Common myeloid progenitor, CD34-positive (primary cell): ENCODE measurements at regions not wholly inside any gene's neighbourhood (a gene's known extent, or its start where the extent isn't known, plus 50 kb on each side); places are given as distances from the start of the nearest gene placed in this dataset.

ENCODE experiments used
- CTCF ChIA-PET: fragments of 350-600 bp; sonication (Branson Sonifier 250); formaldehyde crosslinking; loops from one replicate; lab custom pipeline; 2021; ENCODE audit warnings: antibody characterized with exemption; lab: Charles Lee
- POLR2A ChIA-PET: fragments of 350-600 bp; sonication (Branson Sonifier 250); formaldehyde crosslinking; loops from one replicate; lab custom pipeline; 2021; ENCODE audit warnings: antibody characterized with exemption; lab: Charles Lee
- DNase-seq, 3 donors: peaks; one replicate each; pipeline versions ENCODE4 v3.0.0 to v3.0.0-alpha.2; 2013
- H3K27ac ChIP-seq, 2 experiments: 1 replicate in 1 of 2; 2 replicates in 1 of 2; pipeline ENCODE4 v1.7.0; 2013; ENCODE audit warnings: inconsistent platforms in 2 of 2, low read length in 2 of 2, mild to moderate bottlenecking in 2 of 2, low read depth in 1 of 2, moderate library complexity in 1 of 2; ENCODE audit not compliant: severe bottlenecking in 2 of 2, insufficient read depth in 1 of 2, poor library complexity in 1 of 2
- H3K27me3 ChIP-seq, 5 experiments: replicated peaks in 2 of 5; 1 replicate in 3 of 5; 2 replicates in 2 of 5; pipeline versions ENCODE4 v1.6.1 to v1.7.0; 2013; ENCODE audit warnings: low read length in 4 of 5, mild to moderate bottlenecking in 2 of 5, moderate library complexity in 2 of 5, inconsistent platforms in 1 of 5; ENCODE audit not compliant: insufficient read depth in 5 of 5, control insufficient read depth in 4 of 5
- H3K36me3 ChIP-seq, 4 experiments: 1 replicate in 2 of 4; 2 replicates in 2 of 4; pipeline versions ENCODE4 v1.6.1 to v1.7.0; 2013; ENCODE audit warnings: low read length in 3 of 4, control low read depth in 1 of 4, mild to moderate bottlenecking in 1 of 4; ENCODE audit not compliant: control insufficient read depth in 4 of 4, insufficient read depth in 4 of 4
- H3K4me1 ChIP-seq, 4 experiments: 1 replicate in 3 of 4; 2 replicates in 1 of 4; pipeline versions ENCODE4 v1.6.1 to v1.7.1; 2013; ENCODE audit warnings: low read length in 3 of 4, mild to moderate bottlenecking in 3 of 4, control low read depth in 1 of 4, inconsistent platforms in 1 of 4, moderate library complexity in 1 of 4; ENCODE audit not compliant: control insufficient read depth in 4 of 4, insufficient read depth in 4 of 4; ENCODE audit errors: control extremely low read depth in 1 of 4
- H3K4me3 ChIP-seq, 7 experiments: 1 replicate in 4 of 7; 2 replicates in 3 of 7; pipeline versions ENCODE4 v1.5.1 to v1.7.0; 2013; ENCODE audit warnings: mild to moderate bottlenecking in 7 of 7, low read length in 6 of 7, moderate library complexity in 6 of 7, inconsistent platforms in 2 of 7, low read depth in 2 of 7, control low read depth in 1 of 7; ENCODE audit not compliant: insufficient read depth in 4 of 7, control insufficient read depth in 1 of 7; ENCODE audit errors: extremely low read depth in 1 of 7
- H3K9me3 ChIP-seq, 5 experiments: 1 replicate in 4 of 5; 2 replicates in 1 of 5; pipeline versions ENCODE4 v1.6.1 to v1.7.1; 2013; ENCODE audit warnings: low read length in 4 of 5, mild to moderate bottlenecking in 2 of 5, inconsistent platforms in 1 of 5, low read depth in 1 of 5, moderate library complexity in 1 of 5; ENCODE audit not compliant: control insufficient read depth in 4 of 5, insufficient read depth in 2 of 5; ENCODE audit errors: control extremely low read depth in 1 of 5
- WGBS: methylation state at CpG from one replicate; pipeline ENCODE4 v1.1.5; 2013; ENCODE audit not compliant: insufficient coverage; 5-methylcytosine and 5-hydroxymethylcytosine counted together

GRCh38 chr5:74422030-74422429 lies 218.5 kb downstream of the ENC1 start:
- DNase-seq, result no peak
- no peak overlapping the region for H3K4me3 ChIP-seq
- no peak overlapping the region for H3K27ac ChIP-seq
- ChIA-PET POLR2A (interaction anchor here (1.0 kb wide), 1 partner anchor 11 kb away, joined by 5 read pairs; no protein-coding TSS in a partner anchor), CTCF (interaction anchor here (1.2 kb wide), 1 partner anchor 11 kb away, joined by 3 read pairs; no protein-coding TSS in a partner anchor)
- peaks cover 0 to 2% (median 0%) of the 10 kb centered on the region in 4 experiments for H3K4me1 ChIP-seq
- H3K9me3 ChIP-seq, result no peaks in the 10 kb centered on the region
- H3K36me3 ChIP-seq, result no peaks in the 10 kb centered on the region
- no peaks in the 10 kb centered on the region for H3K27me3 ChIP-seq
- WGBS, result 100% methylated on average over 2 of the region's 3 CpGs

DNA sequence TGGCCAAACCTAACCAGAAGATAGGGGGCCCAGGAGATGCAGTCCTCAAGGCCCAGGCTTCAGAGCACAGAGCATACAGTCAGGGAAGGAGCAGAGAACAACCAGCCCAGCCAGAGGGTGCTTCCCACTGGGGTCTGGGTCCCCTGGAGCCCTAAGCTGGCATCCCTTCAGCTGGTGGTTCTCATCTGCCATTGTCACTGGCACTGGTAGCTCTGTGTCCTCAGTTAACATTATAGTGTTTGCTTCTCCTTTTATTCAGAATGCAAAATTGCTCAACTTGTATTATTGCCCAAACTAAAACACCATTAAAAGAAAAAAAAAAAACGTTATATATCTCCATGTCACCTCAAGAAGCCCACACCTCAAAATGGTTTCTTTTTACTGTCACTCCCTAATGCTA lies 219.2 kb downstream of the ENC1 start:
- WGBS, result no CpG with 5 or more reads among the region's 1 CpG
- ChIA-PET POLR2A (no interaction called here), CTCF (interaction anchor here (1.2 to 1.6 kb wide), 2 partner anchors 12 to 24 kb away, joined by 3 to 4 read pairs; no protein-coding TSS in a partner anchor)
- H3K4me1 ChIP-seq, result peaks cover 1 to 5% (median 3%) of the 10 kb centered on the region in 4 experiments
- no peaks in the 10 kb centered on the region for H3K36me3 ChIP-seq
- no peak overlapping the region for H3K4me3 ChIP-seq
- H3K9me3 ChIP-seq, result no peaks in the 10 kb centered on the region
- DNase-seq, result no peak
- no peaks in the 10 kb centered on the region for H3K27me3 ChIP-seq
- no peak overlapping the region for H3K27ac ChIP-seq

DNA sequence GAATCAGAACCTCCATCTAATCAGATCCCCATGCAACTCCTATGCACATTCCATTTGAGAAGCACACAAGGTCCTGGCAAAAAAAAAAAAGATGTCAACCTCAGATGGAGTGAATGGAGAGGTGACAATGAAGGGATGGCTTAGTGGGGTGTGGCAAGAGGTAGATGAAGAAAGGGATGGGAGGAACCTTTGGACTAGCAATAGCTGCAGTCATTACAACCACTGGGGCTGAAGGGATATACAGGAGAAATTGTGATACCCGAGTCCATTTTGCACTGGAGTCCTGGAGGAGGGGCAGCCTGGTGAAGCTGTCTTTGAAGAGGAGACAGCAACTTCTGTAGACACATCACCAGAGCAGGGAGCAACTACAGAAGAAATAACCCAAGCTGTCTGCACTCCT lies 219.6 kb downstream of the ENC1 start:
- CTCF ChIA-PET, result interaction anchor here (1.2 to 1.6 kb wide), 2 partner anchors 12 to 24 kb away, joined by 3 to 4 read pairs; no protein-coding TSS in a partner anchor
- Histone ChIP-seq H3K27me3 (no peaks in the 10 kb centered on the region), H3K9me3 (no peaks in the 10 kb centered on the region), H3K36me3 (no peaks in the 10 kb centered on the region), H3K4me1 (peaks cover 5 to 9% (median 7%) of the 10 kb centered on the region in 4 experiments), H3K27ac (no peak overlapping the region), H3K4me3 (no peak overlapping the region)
- no peak for DNase-seq
- POLR2A ChIA-PET, result no interaction called here
- WGBS, result 0% methylated on average over 1 of the region's 1 CpG

GRCh38 chr5:74420220-74420619 lies 220.3 kb downstream of the ENC1 start:
- no peaks in the 10 kb centered on the region for H3K27me3 ChIP-seq
- CTCF ChIA-PET, result interaction anchor here (0.8 to 1.6 kb wide), 3 partner anchors 23 to 221 kb away, joined by 3 to 5 read pairs (median 4); no protein-coding TSS in a partner anchor
- 100% methylated on average over 3 of the region's 3 CpGs for WGBS
- POLR2A ChIA-PET, result interaction anchor here (0.7 kb wide), 1 partner anchor 14 kb away, joined by 4 read pairs; no protein-coding TSS in a partner anchor
- no peak overlapping the region for H3K4me3 ChIP-seq
- no peak overlapping the region for H3K27ac ChIP-seq
- no peaks in the 10 kb centered on the region for H3K36me3 ChIP-seq
- DNase-seq, result no peak
- peaks cover 5 to 15% (median 12%) of the 10 kb centered on the region in 4 experiments for H3K4me1 ChIP-seq
- H3K9me3 ChIP-seq, result no peaks in the 10 kb centered on the region

GRCh38 chr5:74419468-74419867 lies 221.1 kb downstream of the ENC1 start:
- no peaks in the 10 kb centered on the region for H3K36me3 ChIP-seq
- ChIA-PET CTCF (interaction anchor here (0.8 to 1.3 kb wide), 3 partner anchors 11 to 222 kb away, joined by 3 to 6 read pairs (median 5); no protein-coding TSS in a partner anchor), POLR2A (no interaction called here)
- H3K27ac ChIP-seq, result no peak overlapping the region
- no peaks in the 10 kb centered on the region for H3K27me3 ChIP-seq
- no peak overlapping the region for H3K4me3 ChIP-seq
- DNase-seq, result no peak
- H3K4me1 ChIP-seq, result peaks cover 5 to 18% (median 12%) of the 10 kb centered on the region in 4 experiments
- H3K9me3 ChIP-seq, result no peaks in the 10 kb centered on the region
- WGBS, result 100% methylated on average over 2 of the region's 4 CpGs

DNA sequence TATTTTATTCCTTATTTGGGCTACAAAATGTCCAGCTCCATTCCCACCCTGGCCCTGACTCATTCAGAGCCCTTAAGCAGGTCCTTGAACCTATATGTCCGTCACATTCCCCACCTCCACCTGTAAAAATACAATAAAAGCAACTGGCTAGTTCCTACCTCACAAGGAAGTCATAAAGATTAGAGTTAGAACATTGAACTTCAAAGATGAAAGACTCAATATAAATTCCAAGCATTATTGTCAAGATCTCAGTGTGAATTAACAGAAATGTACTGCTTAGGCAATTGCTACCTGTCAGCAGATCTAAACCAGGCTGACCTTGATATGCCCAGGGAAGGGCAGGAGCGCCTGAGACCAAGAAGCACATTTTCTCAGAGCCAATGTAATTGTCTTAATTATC lies 221.8 kb downstream of the ENC1 start:
- Histone ChIP-seq H3K4me3 (no peak overlapping the region), H3K27me3 (no peaks in the 10 kb centered on the region), H3K27ac (no peak overlapping the region), H3K4me1 (peaks cover 5 to 24% (median 15%) of the 10 kb centered on the region in 4 experiments), H3K9me3 (no peaks in the 10 kb centered on the region), H3K36me3 (no peaks in the 10 kb centered on the region)
- POLR2A ChIA-PET, result no interaction called here
- no peak for DNase-seq
- WGBS, result no CpG with 5 or more reads among the region's 2 CpGs
- CTCF ChIA-PET, result interaction anchor here (1.2 to 1.3 kb wide), 3 partner anchors 11 to 24 kb away, joined by 3 to 6 read pairs (median 5); no protein-coding TSS in a partner anchor

DNA sequence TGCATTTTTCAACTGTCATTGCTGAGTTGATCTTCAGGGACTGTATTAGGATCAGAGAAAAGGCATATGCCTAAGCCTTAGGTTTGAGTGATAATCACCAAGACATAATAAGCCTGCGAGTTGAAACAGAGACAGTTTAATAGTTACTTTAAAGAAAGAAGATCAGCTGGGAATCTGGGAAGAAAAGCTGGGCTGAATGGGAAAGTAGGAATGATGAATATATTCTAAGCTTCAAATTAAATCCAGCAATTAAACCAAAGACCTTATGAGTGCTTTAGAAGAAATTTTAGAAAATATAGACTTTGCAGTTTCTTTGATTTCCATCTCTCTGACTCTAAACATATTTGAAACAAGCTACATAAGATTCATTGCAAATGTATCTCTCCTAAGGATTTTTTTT lies 222.3 kb downstream of the ENC1 start:
- WGBS, result no CpG with 5 or more reads among the region's 1 CpG
- peaks cover 5 to 24% (median 15%) of the 10 kb centered on the region in 4 experiments for H3K4me1 ChIP-seq
- no peak for DNase-seq
- no peaks in the 10 kb centered on the region for H3K9me3 ChIP-seq
- H3K27me3 ChIP-seq, result no peaks in the 10 kb centered on the region
- ChIA-PET CTCF (interaction anchor here (1.2 to 1.3 kb wide), 2 partner anchors 11 to 12 kb away, joined by 3 to 6 read pairs; no protein-coding TSS in a partner anchor), POLR2A (no interaction called here)
- H3K27ac ChIP-seq, result no peak overlapping the region
- no peak overlapping the region for H3K4me3 ChIP-seq
- no peaks in the 10 kb centered on the region for H3K36me3 ChIP-seq
